ENCODE measurements at regions not wholly inside any gene's neighbourhood (a gene's known extent, or its start where the extent isn't known, plus 50 kb on each side); places are given as distances from the start of the nearest gene placed in this dataset.
A peak's percentile ranks its signal among the peaks of the same experiment; 100 is the strongest.

DNA sequence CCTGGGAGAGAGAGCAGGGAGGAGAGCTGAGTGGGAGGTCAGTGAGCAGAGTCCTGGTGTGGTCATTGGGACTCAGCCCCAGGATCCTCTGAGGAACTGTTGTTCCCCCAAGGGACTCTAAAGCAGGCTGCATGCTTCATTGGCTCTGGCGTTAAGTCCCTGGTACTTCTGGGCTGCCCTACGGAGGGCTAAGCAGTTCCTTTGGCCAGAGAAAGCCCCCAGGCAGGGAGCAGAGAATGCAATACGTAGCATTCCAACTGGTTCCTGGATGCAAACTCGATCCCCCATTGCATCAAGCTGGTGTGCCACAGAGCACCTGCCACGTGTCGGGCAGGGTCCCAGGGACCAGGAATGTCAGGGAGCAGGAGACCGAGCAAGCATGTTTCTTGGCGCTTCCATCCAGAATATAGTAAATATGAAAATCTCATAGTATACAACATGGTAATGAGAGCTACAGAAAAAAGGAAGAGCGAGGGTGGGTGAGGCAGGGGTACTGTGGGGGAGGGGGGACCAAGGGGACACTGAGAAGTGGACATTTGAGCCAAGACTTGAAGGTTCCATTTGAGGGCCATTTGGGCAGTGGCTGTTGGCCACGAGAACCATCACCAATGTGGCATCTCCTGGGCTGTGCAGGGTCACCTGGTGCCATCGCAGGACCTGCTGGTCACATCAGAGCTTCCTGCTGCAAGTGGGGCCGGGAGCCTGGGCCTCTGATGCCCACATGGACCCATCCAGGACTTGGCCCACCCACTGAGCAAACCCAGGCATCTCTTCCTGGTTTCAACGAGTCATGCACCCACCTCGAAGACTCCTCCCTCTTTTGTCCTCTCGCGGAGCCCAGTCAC, 160.4 kb downstream of the ASB1 start:
- Histone ChIP-seq H3K9me3 (no peaks in the 10 kb centered on the region), H3K4me1 (no peaks in the 10 kb centered on the region), H3K27me3 (no peaks in the 10 kb centered on the region), H3K27ac (no peak overlapping the region), H3K36me3 (no peaks in the 10 kb centered on the region), H3K4me3 (no peak overlapping the region)
- intact Hi-C loops (cut with DNase I; ENCODE audit: low total_unique reads) = no loop called here
- no peak for TF ChIP-seq CTCF (IDR thresholded peaks at IDR 0.05)
- peak in 1 of 2 donors; percentile 48 for DNase-seq

DNA sequence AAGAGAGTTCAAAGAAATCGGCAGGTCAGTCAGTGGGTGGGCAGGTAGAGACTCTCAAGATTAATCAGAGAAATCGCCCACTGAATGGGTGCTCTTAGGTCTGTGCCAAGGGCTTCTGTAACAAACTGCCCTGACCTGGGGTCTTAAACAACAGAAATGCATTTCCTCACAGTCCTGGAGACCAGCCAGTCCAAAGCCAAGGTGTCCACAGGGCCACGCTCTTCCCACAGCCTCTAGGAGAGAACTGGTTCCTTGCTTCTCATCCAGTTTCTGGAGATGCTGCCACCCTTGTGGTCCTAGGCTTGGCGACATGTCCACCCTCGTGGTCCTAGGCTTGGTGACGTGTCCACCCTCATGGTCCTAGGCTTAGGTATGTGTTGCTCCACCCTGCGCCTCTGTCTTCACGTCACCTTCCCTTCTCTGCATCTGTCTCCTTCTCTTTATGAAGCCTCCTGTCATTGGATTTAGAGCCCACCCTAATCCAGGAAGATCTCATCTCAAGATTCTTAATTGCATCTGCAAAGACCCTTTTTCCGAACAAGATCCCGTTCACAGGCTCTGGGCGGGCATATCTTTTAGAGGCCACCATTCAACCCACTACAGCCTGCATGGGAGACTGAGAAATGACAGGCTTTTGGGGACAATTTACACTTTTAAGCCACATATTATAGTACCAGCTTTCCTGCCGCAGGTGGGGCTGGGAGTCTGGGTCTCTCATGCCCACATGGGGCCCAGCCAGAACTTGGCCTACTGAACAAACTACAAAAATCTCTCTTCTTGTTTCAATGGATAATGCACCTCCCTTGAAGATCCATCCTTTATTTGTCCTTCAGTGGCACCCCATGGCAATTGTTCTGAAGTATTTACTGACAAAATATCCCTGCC, 161.3 kb downstream of the ASB1 start:
- no peak for TF ChIP-seq CTCF (IDR thresholded peaks at IDR 0.05)
- H3K4me1 ChIP-seq = no peaks in the 10 kb centered on the region
- H3K9me3 ChIP-seq = no peaks in the 10 kb centered on the region
- no peaks in the 10 kb centered on the region for H3K36me3 ChIP-seq
- DNase-seq = no peak
- no peak overlapping the region for H3K4me3 ChIP-seq
- no peaks in the 10 kb centered on the region for H3K27me3 ChIP-seq
- H3K27ac ChIP-seq = no peak overlapping the region
- intact Hi-C loops (cut with DNase I; ENCODE audit: low total_unique reads) = no loop called here

GRCh38 chr2:238589591-238590460, 163.1 kb downstream of the ASB1 start:
- no peaks in the 10 kb centered on the region for H3K36me3 ChIP-seq
- no peak for TF ChIP-seq CTCF (IDR thresholded peaks at IDR 0.05)
- intact Hi-C loops (cut with DNase I; ENCODE audit: low total_unique reads) = no loop called here
- H3K27me3 ChIP-seq = no peaks in the 10 kb centered on the region
- DNase-seq = peak in 1 of 2 donors; percentile 60
- H3K9me3 ChIP-seq = no peaks in the 10 kb centered on the region
- H3K4me1 ChIP-seq = no peaks in the 10 kb centered on the region
- H3K27ac ChIP-seq = no peak overlapping the region
- no peak overlapping the region for H3K4me3 ChIP-seq

DNA sequence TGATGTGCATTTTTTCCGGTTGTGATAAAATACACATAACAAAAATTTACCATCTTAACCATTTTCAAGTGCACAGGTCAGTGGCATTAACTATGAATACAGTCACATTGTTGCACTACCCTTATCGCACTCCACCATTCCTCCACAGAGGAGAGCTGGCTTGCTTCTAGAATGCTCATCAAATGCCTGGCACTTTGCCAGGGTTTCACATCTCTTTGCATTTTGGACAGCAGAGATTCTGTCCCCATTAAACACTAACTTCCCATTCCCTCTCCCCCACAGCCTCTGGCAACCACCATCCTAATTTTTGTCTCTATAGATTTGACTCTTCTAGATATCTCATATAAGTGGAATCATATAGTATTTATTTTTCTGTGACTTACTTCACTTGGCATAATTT, 165.0 kb downstream of the ASB1 start:
- H3K27me3 ChIP-seq = no peaks in the 10 kb centered on the region
- no peaks in the 10 kb centered on the region for H3K36me3 ChIP-seq
- H3K9me3 ChIP-seq = no peaks in the 10 kb centered on the region
- DNase-seq = no peak
- peaks cover 0 to 9% (median 5%) of the 10 kb centered on the region in 4 donors for H3K4me1 ChIP-seq
- intact Hi-C loops (cut with DNase I; ENCODE audit: low total_unique reads) = no loop called here
- H3K4me3 ChIP-seq = no peak overlapping the region
- no peak overlapping the region for H3K27ac ChIP-seq
- TF ChIP-seq CTCF (IDR thresholded peaks at IDR 0.05) = no peak

GRCh38 chr2:238593236-238593635, 166.5 kb downstream of the ASB1 start:
- H3K4me3 ChIP-seq = no peak overlapping the region
- H3K27ac ChIP-seq = no peak overlapping the region
- TF ChIP-seq CTCF (IDR thresholded peaks at IDR 0.05) = no peak
- H3K27me3 ChIP-seq = no peaks in the 10 kb centered on the region
- peaks cover 0 to 24% (median 19%) of the 10 kb centered on the region in 4 donors for H3K4me1 ChIP-seq
- intact Hi-C loops (cut with DNase I; ENCODE audit: low total_unique reads) = no loop called here
- no peaks in the 10 kb centered on the region for H3K9me3 ChIP-seq
- no peak for DNase-seq
- H3K36me3 ChIP-seq = no peaks in the 10 kb centered on the region
